ENCODE measurements at regions not wholly inside any gene's neighbourhood (a gene's known extent, or its start where the extent isn't known, plus 50 kb on each side); places are given as distances from the start of the nearest gene placed in this dataset.

DNA sequence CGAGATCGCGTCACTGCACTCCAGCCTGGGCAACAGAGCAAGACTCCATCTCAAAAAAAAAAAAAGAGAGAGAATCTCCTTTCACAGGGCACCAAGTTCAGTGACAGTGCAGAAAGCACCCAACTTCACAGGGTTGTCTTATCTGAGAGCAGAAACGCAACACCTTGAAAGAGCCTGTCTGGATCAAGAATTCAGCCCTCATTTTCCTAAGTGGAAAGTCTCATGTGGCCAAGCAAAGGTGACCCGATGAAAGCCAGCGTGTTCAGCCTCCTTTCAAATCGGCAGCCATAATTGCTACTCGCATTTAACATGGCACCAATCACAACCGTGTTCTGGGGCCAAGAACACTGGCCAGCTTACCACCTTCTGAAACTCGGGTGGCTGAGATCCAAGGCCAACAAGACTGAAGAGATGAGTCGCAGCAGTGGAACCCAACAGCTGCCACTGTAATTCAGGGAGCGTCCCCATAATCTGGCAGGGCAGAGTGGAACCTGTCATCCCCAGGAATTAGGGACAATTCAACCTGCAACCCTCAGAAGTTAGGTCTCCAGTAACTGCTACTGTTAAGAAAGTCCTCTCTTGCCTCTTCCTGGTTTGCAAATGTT is 536.7 kb upstream of the JARID2 start:
- no peaks in the 10 kb centered on the region for H3K9me3 ChIP-seq (ENCODE audit: low read length)
- H3K4me3 ChIP-seq (ENCODE audit: low read length) = no peak overlapping the region
- no peaks in the 10 kb centered on the region for H3K9me2 ChIP-seq (ENCODE audit: insufficient read depth, low read length)
- H3K79me2 ChIP-seq (replicated peaks; ENCODE audit: insufficient read depth, low read length) = no peaks in the 10 kb centered on the region
- no peaks in the 10 kb centered on the region for H3F3A ChIP-seq (ENCODE audit: insufficient read depth, low read length, poor library complexity, severe bottlenecking)
- H3K9ac ChIP-seq (ENCODE audit: low read length) = no peak overlapping the region
- no peaks in the 10 kb centered on the region for H4K20me1 ChIP-seq (ENCODE audit: insufficient read depth)
- no peak overlapping the region for H2AFZ ChIP-seq (ENCODE audit: low read depth, low read length)
- no peak overlapping the region for H3K4me2 ChIP-seq (ENCODE audit: low read length)
- no peaks in the 10 kb centered on the region for H3K27me3 ChIP-seq (ENCODE audit: insufficient read depth, low read depth, low read length)
- no peak for TF ChIP-seq SMC3 (conservative IDR thresholded peaks at IDR 0.05; ENCODE audit: poor library complexity)
- no peak for TF ChIP-seq RAD21 (conservative IDR thresholded peaks at IDR 0.05)
- TF ChIP-seq EZH2 (IDR thresholded peaks at IDR 0.05; ENCODE audit: borderline replicate concordance, insufficient read depth, low read length, poor library complexity, severe bottlenecking) = no peak
- no peak for TF ChIP-seq POLR2AphosphoS5 (IDR thresholded peaks at IDR 0.05)
- TF ChIP-seq EP300 (conservative IDR thresholded peaks at IDR 0.05; ENCODE audit: poor library complexity, severe bottlenecking) = no peak
- TF ChIP-seq MXI1 (conservative IDR thresholded peaks at IDR 0.05; ENCODE audit: poor library complexity, severe bottlenecking) = no peak
- TF ChIP-seq CTCF (IDR thresholded peaks at IDR 0.05; ENCODE audit: poor library complexity, severe bottlenecking) = no peak
- TF ChIP-seq, protein P1, sequence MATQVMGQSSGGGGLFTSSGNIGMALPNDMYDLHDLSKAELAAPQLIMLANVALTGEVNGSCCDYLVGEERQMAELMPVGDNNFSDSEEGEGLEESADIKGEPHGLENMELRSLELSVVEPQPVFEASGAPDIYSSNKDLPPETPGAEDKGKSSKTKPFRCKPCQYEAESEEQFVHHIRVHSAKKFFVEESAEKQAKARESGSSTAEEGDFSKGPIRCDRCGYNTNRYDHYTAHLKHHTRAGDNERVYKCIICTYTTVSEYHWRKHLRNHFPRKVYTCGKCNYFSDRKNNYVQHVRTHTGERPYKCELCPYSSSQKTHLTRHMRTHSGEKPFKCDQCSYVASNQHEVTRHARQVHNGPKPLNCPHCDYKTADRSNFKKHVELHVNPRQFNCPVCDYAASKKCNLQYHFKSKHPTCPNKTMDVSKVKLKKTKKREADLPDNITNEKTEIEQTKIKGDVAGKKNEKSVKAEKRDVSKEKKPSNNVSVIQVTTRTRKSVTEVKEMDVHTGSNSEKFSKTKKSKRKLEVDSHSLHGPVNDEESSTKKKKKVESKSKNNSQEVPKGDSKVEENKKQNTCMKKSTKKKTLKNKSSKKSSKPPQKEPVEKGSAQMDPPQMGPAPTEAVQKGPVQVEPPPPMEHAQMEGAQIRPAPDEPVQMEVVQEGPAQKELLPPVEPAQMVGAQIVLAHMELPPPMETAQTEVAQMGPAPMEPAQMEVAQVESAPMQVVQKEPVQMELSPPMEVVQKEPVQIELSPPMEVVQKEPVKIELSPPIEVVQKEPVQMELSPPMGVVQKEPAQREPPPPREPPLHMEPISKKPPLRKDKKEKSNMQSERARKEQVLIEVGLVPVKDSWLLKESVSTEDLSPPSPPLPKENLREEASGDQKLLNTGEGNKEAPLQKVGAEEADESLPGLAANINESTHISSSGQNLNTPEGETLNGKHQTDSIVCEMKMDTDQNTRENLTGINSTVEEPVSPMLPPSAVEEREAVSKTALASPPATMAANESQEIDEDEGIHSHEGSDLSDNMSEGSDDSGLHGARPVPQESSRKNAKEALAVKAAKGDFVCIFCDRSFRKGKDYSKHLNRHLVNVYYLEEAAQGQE (IDR thresholded peaks at IDR 0.05; ENCODE audit: borderline replicate concordance) = no peak
- no peak for TF ChIP-seq TAF1 (IDR thresholded peaks at IDR 0.05; ENCODE audit: low read depth)
- H3K36me3 ChIP-seq (ENCODE audit: insufficient read depth, low read length) = no peaks in the 10 kb centered on the region
- H3K27ac ChIP-seq (ENCODE audit: low read length) = no peak overlapping the region

DNA sequence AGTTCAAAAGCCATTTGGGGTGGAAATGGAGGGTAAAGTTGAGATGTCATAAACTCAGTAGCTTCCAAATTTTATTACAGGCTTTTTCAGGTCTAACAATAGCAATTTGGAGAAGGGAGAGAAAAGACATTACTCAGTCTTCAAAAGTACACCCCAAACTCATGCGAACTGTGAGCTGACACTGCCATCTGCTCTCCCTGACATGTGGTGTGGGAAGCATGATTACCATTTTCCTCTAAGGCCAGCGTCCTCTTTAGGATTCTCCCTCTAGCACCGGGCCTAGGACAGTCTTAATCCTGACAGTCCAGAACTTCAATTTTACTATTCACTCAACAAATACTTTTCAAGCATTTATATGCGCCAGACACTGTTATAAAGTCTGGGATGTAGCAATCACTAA is 536.0 kb upstream of the JARID2 start:
- Histone ChIP-seq H3K27ac (ENCODE audit: low read length) (no peak overlapping the region), H3K9ac (ENCODE audit: low read length) (no peak overlapping the region), H3K36me3 (ENCODE audit: insufficient read depth, low read length) (no peaks in the 10 kb centered on the region), H3F3A (ENCODE audit: insufficient read depth, low read length, poor library complexity, severe bottlenecking) (no peaks in the 10 kb centered on the region), H3K4me3 (ENCODE audit: low read length) (no peak overlapping the region), H4K20me1 (ENCODE audit: insufficient read depth) (no peaks in the 10 kb centered on the region), H2AFZ (ENCODE audit: low read depth, low read length) (no peak overlapping the region), H3K79me2 (replicated peaks; ENCODE audit: insufficient read depth, low read length) (no peaks in the 10 kb centered on the region), H3K27me3 (ENCODE audit: insufficient read depth, low read depth, low read length) (no peaks in the 10 kb centered on the region), H3K4me2 (ENCODE audit: low read length) (no peak overlapping the region), H3K9me3 (ENCODE audit: low read length) (no peaks in the 10 kb centered on the region), H3K9me2 (ENCODE audit: insufficient read depth, low read length) (no peaks in the 10 kb centered on the region)
- TF ChIP-seq EZH2 (IDR thresholded peaks at IDR 0.05; ENCODE audit: borderline replicate concordance, insufficient read depth, low read length, poor library complexity, severe bottlenecking) (no peak), CTCF (IDR thresholded peaks at IDR 0.05; ENCODE audit: poor library complexity, severe bottlenecking) (no peak), RAD21 (conservative IDR thresholded peaks at IDR 0.05) (no peak), SMC3 (conservative IDR thresholded peaks at IDR 0.05; ENCODE audit: poor library complexity) (no peak), POLR2AphosphoS5 (IDR thresholded peaks at IDR 0.05) (no peak), EP300 (conservative IDR thresholded peaks at IDR 0.05; ENCODE audit: poor library complexity, severe bottlenecking) (no peak), MXI1 (conservative IDR thresholded peaks at IDR 0.05; ENCODE audit: poor library complexity, severe bottlenecking) (no peak), TAF1 (IDR thresholded peaks at IDR 0.05; ENCODE audit: low read depth) (no peak)
- TF ChIP-seq, protein P1 (IDR thresholded peaks at IDR 0.05; ENCODE audit: borderline replicate concordance) = no peak
